ENCODE measurements at regions not wholly inside any gene's neighbourhood (a gene's known extent, or its start where the extent isn't known, plus 50 kb on each side); places are given as distances from the start of the nearest gene placed in this dataset.

DNA sequence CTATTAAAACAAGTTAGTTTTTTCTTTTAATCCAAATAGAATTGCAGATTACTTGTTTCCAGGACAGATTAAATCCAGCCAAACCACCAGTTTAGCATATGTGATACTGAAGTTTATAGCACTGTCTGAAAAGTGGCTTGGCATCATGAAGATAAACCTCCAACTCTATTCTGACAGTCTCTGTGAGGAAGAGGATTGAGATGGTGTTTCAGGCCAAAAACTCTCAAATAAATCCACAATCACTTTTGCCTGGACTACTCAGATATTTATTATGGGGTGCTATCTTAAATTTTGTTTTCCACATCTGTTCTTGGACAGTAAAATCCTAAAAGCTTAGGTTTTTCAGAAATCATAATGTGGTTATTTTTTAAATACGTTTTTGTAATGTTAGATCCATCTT is 161.7 kb upstream of the SEMA3C start:
- no peaks in the 10 kb centered on the region for H3K79me1 ChIP-seq (ENCODE audit: low read depth, low read length)
- no peaks in the 10 kb centered on the region for H3K79me2 ChIP-seq (ENCODE audit: control insufficient read depth in 1 of 2, insufficient read depth in 2 of 2, low read length in 2 of 2)
- H3K4me3 ChIP-seq (ENCODE audit: extremely low read depth in 1 of 4, insufficient read depth in 2 of 4, low read depth in 3 of 4, low read length in 4 of 4), result no peak overlapping the region
- no peak overlapping the region for H3K23ac ChIP-seq (ENCODE audit: insufficient read length)
- no peak overlapping the region for H2BK12ac ChIP-seq (ENCODE audit: low read depth, low read length)
- no peak overlapping the region for H3K56ac ChIP-seq (replicated peaks; ENCODE audit: insufficient read length, low read depth, low read length)
- H2BK5ac ChIP-seq (ENCODE audit: low read depth, low read length), result no peak overlapping the region
- H3K18ac ChIP-seq (ENCODE audit: extremely low read depth, low read length), result no peak overlapping the region
- H3K14ac ChIP-seq (ENCODE audit: insufficient read length), result no peak overlapping the region
- H4K20me1 ChIP-seq (replicated peaks in 1 of 2; ENCODE audit: control insufficient read depth in 1 of 2, insufficient read depth in 2 of 2, low read length in 2 of 2), result no peaks in the 10 kb centered on the region
- no peak overlapping the region for H3K4me2 ChIP-seq (ENCODE audit: insufficient read depth in 1 of 2, low read depth in 2 of 2, low read length in 2 of 2)
- peaks cover 2 to 3% of the 10 kb centered on the region in 2 experiments; a peak in 1 of 4 replicates for H3K9me3 ChIP-seq (ENCODE audit: insufficient read depth in 2 of 2, low read depth in 1 of 2, low read length in 1 of 2)
- no peaks in the 10 kb centered on the region for H3K23me2 ChIP-seq (ENCODE audit: low read depth, low read length)
- H4K91ac ChIP-seq (replicated peaks; ENCODE audit: insufficient read length, low read length), result no peak overlapping the region
- no peak overlapping the region for H2BK15ac ChIP-seq (ENCODE audit: low read length)
- H3K36me3 ChIP-seq (ENCODE audit: control insufficient read depth in 2 of 4, insufficient read depth in 4 of 4, low read length in 3 of 4), result no peaks in the 10 kb centered on the region
- no peak overlapping the region for H3K4ac ChIP-seq (replicated peaks; ENCODE audit: insufficient read length, low read depth, low read length)
- H2BK20ac ChIP-seq (ENCODE audit: low read length), result no peak overlapping the region
- H2BK120ac ChIP-seq (replicated peaks; ENCODE audit: low read depth, low read length), result no peak overlapping the region
- no peak for DNase-seq (ENCODE audit: low read depth in 1 of 2, low spot score in 2 of 2)
- H3K4me1 ChIP-seq (replicated peaks in 1 of 4; ENCODE audit: control insufficient read depth in 3 of 4, insufficient read depth in 4 of 4, low read length in 3 of 4), result no peaks in the 10 kb centered on the region
- 88% methylated on average over 1 of the region's 1 CpG; no CpG with 5 or more reads in 1 of the 2 experiments for WGBS, 2 experiments (ENCODE audit: extremely low coverage in 1 of 2, insufficient coverage in 1 of 2, insufficient read length in 1 of 2, insufficient replicate concordance in 2 of 2, low coverage in 1 of 2, low lambda C conversion rate in 2 of 2, missing lambda C conversion rate in 1 of 2)
- no peak overlapping the region for H3K27ac ChIP-seq (ENCODE audit: low read depth, low read length)
- H4K8ac ChIP-seq (ENCODE audit: extremely low read depth, insufficient read depth, low read length), result no peak overlapping the region
- H3K27me3 ChIP-seq (replicated peaks in 1 of 4; ENCODE audit: control insufficient read depth in 3 of 4, extremely low read depth in 1 of 4, insufficient read depth in 3 of 4, low read length in 3 of 4), result no peaks in the 10 kb centered on the region
- FAIRE-seq, result no peak
- TF ChIP-seq RNF2 (IDR thresholded peaks at IDR 0.05; ENCODE audit: borderline replicate concordance, low read depth, low read length, missing control alignments, poor library complexity, severe bottlenecking) (no peak), JUND (IDR thresholded peaks at IDR 0.05; ENCODE audit: low read length) (no peak), YY1 (IDR thresholded peaks at IDR 0.05; ENCODE audit: low read depth, low read length) (no peak), ASH2L (IDR thresholded peaks at IDR 0.05; ENCODE audit: low read length) (no peak), EP300 (IDR thresholded peaks at IDR 0.05; ENCODE audit: borderline replicate concordance in 1 of 2, low read depth in 2 of 2, low read length in 2 of 2) (no peak), CHD1 (IDR thresholded peaks at IDR 0.05; ENCODE audit: low read depth, low read length) (no peak), BCL11A (IDR thresholded peaks at IDR 0.05; ENCODE audit: low read depth in 2 of 2, low read length in 2 of 2) (no peak), SAP30 (IDR thresholded peaks at IDR 0.05; ENCODE audit: insufficient read depth, insufficient replicate concordance, low read length) (no peak), RFX5 (IDR thresholded peaks at IDR 0.05; ENCODE audit: borderline replicate concordance, low read depth, low read length) (no peak), CEBPB (IDR thresholded peaks at IDR 0.05; ENCODE audit: low read depth, low read length) (no peak), SIX5 (IDR thresholded peaks at IDR 0.05; ENCODE audit: low read depth, low read length) (no peak), FOSL1 (IDR thresholded peaks at IDR 0.05; ENCODE audit: insufficient read depth, low read depth, low read length) (no peak), BRCA1 (IDR thresholded peaks at IDR 0.05; ENCODE audit: low read depth, low read length) (no peak), SP2 (IDR thresholded peaks at IDR 0.05; ENCODE audit: low read length) (no peak)
- TF ChIP-seq, protein P1, sequence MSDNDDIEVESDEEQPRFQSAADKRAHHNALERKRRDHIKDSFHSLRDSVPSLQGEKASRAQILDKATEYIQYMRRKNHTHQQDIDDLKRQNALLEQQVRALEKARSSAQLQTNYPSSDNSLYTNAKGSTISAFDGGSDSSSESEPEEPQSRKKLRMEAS (IDR thresholded peaks at IDR 0.05), result no peak
- H2AK5ac ChIP-seq (ENCODE audit: low read depth, low read length), result no peak overlapping the region
- POLR2A ChIA-PET (ENCODE audit: partially characterized antibody), result no interaction called here
- no peak overlapping the region for H2AFZ ChIP-seq (ENCODE audit: low read length)
- no peak overlapping the region for H4K5ac ChIP-seq (ENCODE audit: insufficient read length, low read depth, low read length)
- CTCF ChIA-PET (ENCODE audit: partially characterized antibody), result no interaction called here
- H3K9ac ChIP-seq (replicated peaks in 1 of 4; ENCODE audit: extremely low read depth in 1 of 4, low read depth in 3 of 4, low read length in 3 of 4), result no peak overlapping the region
